ENCODE measurements at regions not wholly inside any gene's neighbourhood (a gene's known extent, or its start where the extent isn't known, plus 50 kb on each side); places are given as distances from the start of the nearest gene placed in this dataset.

DNA sequence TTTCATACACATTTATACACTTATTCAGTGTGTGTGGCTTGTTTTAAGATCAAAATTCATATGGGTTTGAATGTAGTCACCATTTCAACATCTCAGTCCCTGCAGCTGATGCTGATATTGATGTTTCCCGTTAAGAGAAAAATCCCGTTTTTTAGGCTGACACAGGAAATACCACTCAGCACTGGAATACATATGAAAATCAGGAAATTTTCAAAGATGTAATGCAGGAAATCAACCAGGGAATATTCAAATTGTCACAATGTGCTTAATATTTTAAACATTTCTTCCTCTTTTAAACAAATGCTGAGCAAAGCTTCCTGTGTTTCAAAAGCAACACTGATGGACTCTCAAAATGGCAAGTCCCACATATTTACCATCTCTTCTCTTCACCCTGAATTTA, 94.5 kb upstream of the MARCKS start:
- Histone ChIP-seq H3K36me3 (no peaks in the 10 kb centered on the region), H3K4me3 (no peak overlapping the region), H3K27ac (no peak overlapping the region), H3K4me1 (no peaks in the 10 kb centered on the region), H3K9me3 (no peaks in the 10 kb centered on the region), H3K27me3 (no peaks in the 10 kb centered on the region)
- intact Hi-C loops (cut with DNase I; ENCODE audit: low total_unique reads): no loop called here
- no peak for DNase-seq
- TF ChIP-seq, protein P1, sequence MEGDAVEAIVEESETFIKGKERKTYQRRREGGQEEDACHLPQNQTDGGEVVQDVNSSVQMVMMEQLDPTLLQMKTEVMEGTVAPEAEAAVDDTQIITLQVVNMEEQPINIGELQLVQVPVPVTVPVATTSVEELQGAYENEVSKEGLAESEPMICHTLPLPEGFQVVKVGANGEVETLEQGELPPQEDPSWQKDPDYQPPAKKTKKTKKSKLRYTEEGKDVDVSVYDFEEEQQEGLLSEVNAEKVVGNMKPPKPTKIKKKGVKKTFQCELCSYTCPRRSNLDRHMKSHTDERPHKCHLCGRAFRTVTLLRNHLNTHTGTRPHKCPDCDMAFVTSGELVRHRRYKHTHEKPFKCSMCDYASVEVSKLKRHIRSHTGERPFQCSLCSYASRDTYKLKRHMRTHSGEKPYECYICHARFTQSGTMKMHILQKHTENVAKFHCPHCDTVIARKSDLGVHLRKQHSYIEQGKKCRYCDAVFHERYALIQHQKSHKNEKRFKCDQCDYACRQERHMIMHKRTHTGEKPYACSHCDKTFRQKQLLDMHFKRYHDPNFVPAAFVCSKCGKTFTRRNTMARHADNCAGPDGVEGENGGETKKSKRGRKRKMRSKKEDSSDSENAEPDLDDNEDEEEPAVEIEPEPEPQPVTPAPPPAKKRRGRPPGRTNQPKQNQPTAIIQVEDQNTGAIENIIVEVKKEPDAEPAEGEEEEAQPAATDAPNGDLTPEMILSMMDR (IDR thresholded peaks at IDR 0.05): no peak
- no peak for TF ChIP-seq POLR2A (IDR thresholded peaks at IDR 0.05)

DNA sequence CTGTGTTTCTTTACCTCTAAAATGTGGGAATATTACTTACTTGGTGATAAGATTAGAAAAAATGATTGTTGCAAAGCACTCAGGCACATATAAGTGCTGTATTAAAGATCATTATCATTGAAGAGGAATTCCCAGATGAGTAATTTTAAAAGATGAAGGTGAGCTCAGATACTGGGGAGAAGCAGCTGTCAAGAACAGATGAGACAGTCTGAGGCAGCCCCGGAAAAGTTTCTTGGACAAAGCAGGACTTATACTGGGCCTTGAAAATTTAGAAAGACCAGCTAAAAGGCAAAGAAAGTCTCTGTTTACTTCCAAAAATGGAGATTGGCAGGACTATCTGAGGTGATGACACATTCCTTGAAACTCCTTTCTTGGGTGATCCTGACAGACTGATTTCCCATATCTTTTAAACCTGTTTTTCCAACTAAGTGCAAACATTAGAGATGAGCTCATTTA, 93.8 kb upstream of the MARCKS start:
- no peak for TF ChIP-seq POLR2A (IDR thresholded peaks at IDR 0.05)
- TF ChIP-seq, protein P1 (IDR thresholded peaks at IDR 0.05): no peak
- no peak overlapping the region for H3K4me3 ChIP-seq
- no peaks in the 10 kb centered on the region for H3K4me1 ChIP-seq
- no peaks in the 10 kb centered on the region for H3K36me3 ChIP-seq
- DNase-seq: no peak
- intact Hi-C loops (cut with DNase I; ENCODE audit: low total_unique reads): no loop called here
- H3K27me3 ChIP-seq: no peaks in the 10 kb centered on the region
- no peak overlapping the region for H3K27ac ChIP-seq
- no peaks in the 10 kb centered on the region for H3K9me3 ChIP-seq

DNA sequence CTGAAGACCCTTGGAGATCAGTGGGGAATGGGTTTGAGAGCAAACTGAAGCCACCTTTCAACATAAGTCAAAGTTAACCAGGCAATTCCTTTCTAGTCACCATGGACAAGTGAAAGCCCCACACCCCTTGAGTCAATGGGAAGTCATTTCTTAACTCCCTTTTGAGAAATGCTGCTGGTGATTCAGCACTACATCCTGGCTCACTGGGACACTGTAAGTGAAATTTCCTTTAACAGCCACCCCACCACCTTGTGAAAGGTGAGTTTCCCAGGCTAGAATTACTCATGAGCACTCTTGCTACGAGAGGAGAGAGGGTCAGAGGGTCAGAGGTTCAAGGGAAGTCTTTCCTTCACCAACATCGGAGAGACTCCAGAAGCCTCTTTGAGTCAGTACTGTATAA, 93.3 kb upstream of the MARCKS start:
- Histone ChIP-seq H3K4me3 (no peak overlapping the region), H3K9me3 (no peaks in the 10 kb centered on the region), H3K4me1 (no peaks in the 10 kb centered on the region), H3K27me3 (no peaks in the 10 kb centered on the region), H3K27ac (no peak overlapping the region), H3K36me3 (no peaks in the 10 kb centered on the region)
- TF ChIP-seq POLR2A (IDR thresholded peaks at IDR 0.05): no peak
- TF ChIP-seq, protein P1 (IDR thresholded peaks at IDR 0.05): no peak
- intact Hi-C loops (cut with DNase I; ENCODE audit: low total_unique reads): no loop called here
- no peak for DNase-seq

DNA sequence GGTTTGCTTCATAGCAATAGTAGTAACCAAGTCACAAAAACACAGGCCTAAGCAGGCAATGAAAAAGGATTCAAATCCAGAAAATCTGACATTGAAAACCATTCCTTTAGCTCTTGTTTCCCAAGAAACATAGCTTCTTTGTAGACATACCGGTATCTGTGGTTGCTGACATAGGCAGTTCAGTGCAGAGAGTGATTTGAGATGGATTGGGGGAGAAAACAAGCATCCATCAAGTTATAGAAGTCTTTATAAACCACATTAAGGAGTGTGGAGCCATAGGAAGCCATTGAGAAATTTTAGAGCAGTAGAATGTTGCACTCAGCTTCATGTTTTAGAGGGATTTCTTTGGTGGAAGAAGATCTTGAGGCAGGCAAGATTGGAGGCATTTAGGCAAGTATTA, 91.2 kb upstream of the MARCKS start:
- intact Hi-C loops (cut with DNase I; ENCODE audit: low total_unique reads): no loop called here
- Histone ChIP-seq H3K36me3 (no peaks in the 10 kb centered on the region), H3K27me3 (no peaks in the 10 kb centered on the region), H3K4me3 (no peak overlapping the region), H3K27ac (no peak overlapping the region), H3K4me1 (no peaks in the 10 kb centered on the region), H3K9me3 (no peaks in the 10 kb centered on the region)
- DNase-seq: no peak
- no peak for TF ChIP-seq POLR2A (IDR thresholded peaks at IDR 0.05)
- TF ChIP-seq, protein P1 (IDR thresholded peaks at IDR 0.05): no peak

DNA sequence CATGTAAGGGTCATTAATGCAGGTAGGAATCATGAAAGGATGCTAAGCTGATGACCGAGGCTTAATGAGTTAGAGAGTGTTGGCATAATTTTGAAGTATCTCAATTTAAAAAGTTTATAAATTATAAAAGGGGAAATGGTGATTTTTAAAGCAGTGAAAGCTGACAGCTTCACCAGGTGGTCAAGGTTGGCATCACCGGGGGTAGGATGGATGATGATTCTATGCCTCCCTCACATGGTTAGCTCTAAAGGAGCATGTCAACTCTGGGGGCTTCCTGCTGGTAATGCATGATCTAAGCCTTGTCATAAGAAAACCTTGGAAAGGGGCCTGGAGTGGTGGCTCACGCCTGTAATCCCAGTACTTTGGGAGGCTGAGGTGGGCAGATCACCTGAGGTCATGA, 89.2 kb upstream of the MARCKS start:
- no peak overlapping the region for H3K27ac ChIP-seq
- no peak for DNase-seq
- H3K4me1 ChIP-seq: no peaks in the 10 kb centered on the region
- TF ChIP-seq, protein P1 (IDR thresholded peaks at IDR 0.05): no peak
- no peak for TF ChIP-seq POLR2A (IDR thresholded peaks at IDR 0.05)
- intact Hi-C loops (cut with DNase I; ENCODE audit: low total_unique reads): no loop called here
- no peak overlapping the region for H3K4me3 ChIP-seq
- no peaks in the 10 kb centered on the region for H3K27me3 ChIP-seq
- no peaks in the 10 kb centered on the region for H3K9me3 ChIP-seq
- no peaks in the 10 kb centered on the region for H3K36me3 ChIP-seq
